ENCODE measurements at regions not wholly inside any gene's neighbourhood (a gene's known extent, or its start where the extent isn't known, plus 50 kb on each side); places are given as distances from the start of the nearest gene placed in this dataset.

DNA sequence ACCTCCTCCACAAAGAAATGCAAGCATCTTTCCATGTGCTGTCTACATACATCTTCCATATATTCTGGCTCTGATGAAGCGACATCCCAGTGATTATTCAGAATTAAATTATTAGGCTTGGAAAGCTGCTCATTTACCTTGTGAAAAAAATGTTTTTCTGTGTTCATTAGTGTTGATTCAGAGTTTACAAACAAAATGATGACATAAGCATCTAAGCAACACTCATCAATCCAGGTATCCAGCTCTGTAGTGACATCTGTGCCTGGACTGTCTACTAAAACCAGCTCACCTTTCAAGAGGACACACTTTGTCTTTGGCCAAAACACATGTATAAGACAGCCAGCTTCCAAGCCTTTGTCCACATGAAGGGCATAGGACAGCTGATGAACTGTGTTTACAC is 51.1 kb upstream of the SPATA31C2 start:
- Histone ChIP-seq H3K9me3 (ENCODE audit: control insufficient read depth in 2 of 2, insufficient read depth in 1 of 2, low read depth in 1 of 2, low read length in 1 of 2) (peaks cover 0 to 5% of the 10 kb centered on the region in 2 donors), H3K4me1 (ENCODE audit: control insufficient read depth in 3 of 3, insufficient read depth in 2 of 3, low read depth in 1 of 3, low read length in 2 of 3) (peaks cover 0 to 3% (median 0%) of the 10 kb centered on the region in 3 donors), H3K27me3 (ENCODE audit: control insufficient read depth in 3 of 3, insufficient read depth in 3 of 3, low read length in 3 of 3) (no peaks in the 10 kb centered on the region), H3K27ac (ENCODE audit: low read depth in 1 of 3, low read length in 2 of 3) (no peak overlapping the region), H3K36me3 (ENCODE audit: control insufficient read depth in 3 of 3, insufficient read depth in 2 of 3, low read depth in 1 of 3, low read length in 3 of 3) (no peaks in the 10 kb centered on the region), H3K4me3 (ENCODE audit: low read depth in 1 of 3, low read length in 3 of 3) (no peak overlapping the region)
- FAIRE-seq (no peak), DNase-seq (no peak)
- WGBS, 3 donors: 85 to 93% (median 90%) methylated on average over 1 of the region's 1 CpG

Data from small intestine (tissue), 7 donors.